SK-N-SH (cell line): ENCODE measurements at regions not wholly inside any gene's neighbourhood (a gene's known extent, or its start where the extent isn't known, plus 50 kb on each side); places are given as distances from the start of the nearest gene placed in this dataset.

ENCODE experiments used
- CTCF ChIA-PET: fragments of 300-600, 350-600 bp; formaldehyde crosslinking; extraction: SDS; loops from one replicate; lab custom pipeline; 2021; lab: Yijun Ruan, JAX
- POLR2A ChIA-PET: fragments of 350-600 bp; sonication (Branson Sonifier 250); formaldehyde crosslinking; extraction: SDS; loops from one replicate; lab custom pipeline; 2020; ENCODE audit warnings: antibody characterized with exemption, inconsistent platforms; lab: Yijun Ruan, JAX
- DNase-seq: peaks from one replicate; pipeline ENCODE4 v3.0.0; 2012
- H2AFZ ChIP-seq: fragments of 200-600 bp; sonication (generic); 2 replicates; pipeline ENCODE4 v1.8.1; 2016; ENCODE audit warnings: antibody characterized with exemption, mild to moderate bottlenecking, low read depth
- H3F3A ChIP-seq: fragments of 200-600 bp; sonication (generic); replicated peaks from 2 replicates; pipeline ENCODE3; 2016; ENCODE audit warnings: antibody characterized with exemption, mild to moderate bottlenecking; ENCODE audit not compliant: insufficient read depth
- H3K27ac ChIP-seq, 2 experiments: fragments of 200-500 bp in 1 of 2; fragments of 200-600 bp in 1 of 2; sonication (Bioruptor generic) in 1 of 2; sonication (generic), shearing (Covaris generic) in 1 of 2; 2 replicates each; pipeline versions ENCODE4 v1.5.1 to v1.6.1; 2014 to 2016; ENCODE audit warnings: low read depth in 2 of 2, inconsistent platforms in 1 of 2, low read length in 1 of 2, mild to moderate bottlenecking in 1 of 2, mixed read lengths in 1 of 2
- H3K27me3 ChIP-seq: fragments of 200-600 bp; sonication (generic), shearing (Covaris generic); 2 replicates; pipeline ENCODE4 v1.6.1; 2016; ENCODE audit warnings: mixed run types; ENCODE audit not compliant: insufficient read depth
- H3K36me3 ChIP-seq, 2 experiments: fragments of 200-500 bp in 1 of 2; fragments of 200-600 bp in 1 of 2; sonication (Bioruptor generic) in 1 of 2; sonication (generic) in 1 of 2; replicated peaks in 1 of 2; 2 replicates each; pipeline versions ENCODE3 to v1.5.1; 2014 to 2016; ENCODE audit warnings: low read length in 1 of 2, mild to moderate bottlenecking in 1 of 2; ENCODE audit not compliant: insufficient read depth in 2 of 2, control insufficient read depth in 1 of 2
- H3K4me1 ChIP-seq, 2 experiments: fragments of 200-500 bp in 1 of 2; fragments of 200-600 bp in 1 of 2; sonication (Bioruptor generic) in 1 of 2; sonication (generic), shearing (Covaris generic) in 1 of 2; 2 replicates each; pipeline versions ENCODE4 v1.5.1 to v1.6.1; 2014 to 2016; ENCODE audit warnings: low read depth in 1 of 2, low read length in 1 of 2, mixed run types in 1 of 2; ENCODE audit not compliant: insufficient read depth in 2 of 2, control insufficient read depth in 1 of 2
- H3K4me2 ChIP-seq: fragments of 200-600 bp; sonication (generic), shearing (Covaris generic); 2 replicates; pipeline ENCODE4 v1.6.1; 2017; ENCODE audit warnings: mixed run types
- H3K4me3 ChIP-seq, 2 experiments: fragments of 200-500 bp in 1 of 2; fragments of 200-600 bp in 1 of 2; sonication (Bioruptor generic) in 1 of 2; sonication (generic), shearing (Covaris generic) in 1 of 2; 2 replicates each; pipeline versions ENCODE4 v1.5.1 to v1.8.1; 2014 to 2016; ENCODE audit warnings: low read depth in 2 of 2, inconsistent platforms in 1 of 2, low read length in 1 of 2, mild to moderate bottlenecking in 1 of 2, mixed read lengths in 1 of 2, moderate library complexity in 1 of 2
- H3K79me2 ChIP-seq: fragments of 200-600 bp; sonication (generic); 2 replicates; pipeline ENCODE4 v1.8.1; 2017; ENCODE audit warnings: mild to moderate bottlenecking; ENCODE audit not compliant: insufficient read depth
- H3K9ac ChIP-seq: fragments of 200-600 bp; sonication (generic); 2 replicates; pipeline ENCODE4 v1.6.1; 2017; ENCODE audit warnings: mixed run types
- H3K9me2 ChIP-seq: fragments of 200-600 bp; sonication (generic); 2 replicates; pipeline ENCODE4 v1.6.1; 2017; ENCODE audit warnings: mixed run types
- H3K9me3 ChIP-seq: fragments of 200-600 bp; sonication (generic); 2 replicates; pipeline ENCODE4 v1.6.1; 2017; ENCODE audit warnings: mixed run types, mild to moderate bottlenecking, moderate library complexity
- H4K20me1 ChIP-seq: fragments of 200-600 bp; sonication (generic); 2 replicates; pipeline ENCODE4 v1.6.1; 2017; ENCODE audit warnings: mild to moderate bottlenecking, mixed run types; ENCODE audit not compliant: insufficient read depth
- ELF1 ChIP-seq: IDR thresholded peaks from 2 replicates; pipeline ENCODE4 v1.4.0; 2012
- EP300 ChIP-seq, 2 experiments: IDR thresholded peaks; 2 replicates each; pipeline versions ENCODE4 v1.4.0 to v1.6.1; 2012; ENCODE audit warnings: borderline replicate concordance in 1 of 2, low read depth in 1 of 2, low read length in 1 of 2
- EZH2phosphoT487 ChIP-seq: fragments of 200-600 bp; sonication (generic); IDR thresholded peaks from 2 replicates; pipeline ENCODE4 v1.6.1; 2017; ENCODE audit warnings: low read depth, mixed run types, mild to moderate bottlenecking, antibody characterized with exemption, moderate library complexity, borderline replicate concordance
- FOXM1 ChIP-seq: IDR thresholded peaks from 2 replicates; pipeline ENCODE4 v1.4.0; 2012; ENCODE audit warnings: low read depth, mild to moderate bottlenecking
- GATA2 ChIP-seq: sonication (generic); formaldehyde crosslinking; IDR thresholded peaks from 2 replicates; pipeline ENCODE4 v1.5.0; 2020; ENCODE audit warnings: mild to moderate bottlenecking, missing genetic modification reagents
- IRF3 ChIP-seq: fragments of 150-350 bp; IDR thresholded peaks from 2 replicates; pipeline ENCODE4 v1.6.1; 2016; ENCODE audit warnings: mild to moderate bottlenecking, low read depth, low read length
- MXI1 ChIP-seq: IDR thresholded peaks from 2 replicates; pipeline ENCODE4 v1.6.1; 2012; ENCODE audit warnings: mild to moderate bottlenecking, low read depth, low read length, improper control_type of control experiment
- NFIC ChIP-seq: IDR thresholded peaks from 2 replicates; pipeline ENCODE4 v1.4.0; 2012; ENCODE audit warnings: borderline replicate concordance
- NRF1 ChIP-seq: IDR thresholded peaks from 2 replicates; pipeline ENCODE4 v1.6.1; 2012; ENCODE audit warnings: low read depth, mild to moderate bottlenecking, low read length
- POLR2AphosphoS5 ChIP-seq: IDR thresholded peaks from 2 replicates; pipeline ENCODE4 v1.6.1; 2012; ENCODE audit warnings: low read depth, low read length
- RAD21 ChIP-seq: IDR thresholded peaks from 2 replicates; pipeline ENCODE4 v1.6.1; 2012; ENCODE audit warnings: mild to moderate bottlenecking, low read length
- REST ChIP-seq: IDR thresholded peaks from 2 replicates; pipeline ENCODE4 v1.6.1; 2012; ENCODE audit warnings: mild to moderate bottlenecking, low read depth, low read length, moderate library complexity
- USF1 ChIP-seq: IDR thresholded peaks from 2 replicates; pipeline ENCODE4 v1.4.0; 2012; ENCODE audit warnings: low read depth, borderline replicate concordance
- USF2 ChIP-seq: fragments of 150-350 bp; IDR thresholded peaks from 2 replicates; pipeline ENCODE4 v1.6.1; 2017; ENCODE audit warnings: antibody characterized with exemption, low read length, low read depth, borderline replicate concordance
- YY1 ChIP-seq: IDR thresholded peaks from 2 replicates; pipeline ENCODE4 v1.4.0; 2012; ENCODE audit warnings: low read depth, mild to moderate bottlenecking
- whole genome bisulfite sequencing: methylation state at CpG from one replicate; pipeline ENCODE4 v1.1.6; 2017; ENCODE audit warnings: low lambda C conversion rate; 5-methylcytosine and 5-hydroxymethylcytosine counted together
- TF ChIP-seq, protein P1 (sequence below): IDR thresholded peaks from 2 replicates; pipeline ENCODE4; 2012
- TF ChIP-seq, protein P2 (sequence below): IDR thresholded peaks from 2 replicates; pipeline ENCODE4 v1.4.0; 2012; ENCODE audit warnings: low read depth, borderline replicate concordance
- TF ChIP-seq, protein P3 (sequence below): fragments of 200-600 bp; sonication (generic); IDR thresholded peaks from 2 replicates; pipeline ENCODE4 v1.6.1; 2017; ENCODE audit warnings: antibody characterized with exemption, mild to moderate bottlenecking, moderate library complexity

DNA sequence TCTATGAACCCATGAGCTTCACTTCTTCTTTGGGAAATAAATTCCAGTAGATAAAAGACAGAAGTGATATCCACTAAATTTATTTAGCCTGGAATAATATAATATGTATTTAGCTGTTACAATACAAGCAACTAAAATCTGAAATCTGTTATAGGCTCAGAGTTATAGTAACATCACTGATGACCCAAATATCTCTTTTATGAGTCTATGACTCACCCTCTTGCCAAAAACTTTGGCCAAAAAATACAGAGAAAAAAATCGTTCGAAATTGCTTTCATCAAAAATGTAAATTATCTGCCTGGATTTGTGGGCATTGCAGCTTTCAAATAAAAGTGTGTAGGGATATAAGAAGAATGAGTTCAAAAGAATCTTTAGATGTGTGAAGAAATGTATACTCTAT, 89.4 kb upstream of the DKK2 start:
- no peak overlapping the region for H3K27ac ChIP-seq
- H4K20me1 ChIP-seq: no peaks in the 10 kb centered on the region
- 45% methylated on average over 2 of the region's 2 CpGs for WGBS
- H3K36me3 ChIP-seq: no peaks in the 10 kb centered on the region
- H3K9me2 ChIP-seq: no peaks in the 10 kb centered on the region
- TF ChIP-seq ELF1 (no peak), MXI1 (no peak), NRF1 (no peak), EP300 (IDR thresholded peaks at IDR 0.05; ENCODE audit: borderline replicate concordance in 1 of 2, low read depth in 1 of 2, low read length in 1 of 2) (no peak), YY1 (no peak), EZH2phosphoT487 (no peak), NFIC (no peak), RAD21 (no peak), REST (no peak), GATA2 (CRISPR knock-in tag) (no peak), FOXM1 (no peak), IRF3 (no peak), USF1 (no peak), USF2 (no peak), POLR2AphosphoS5 (no peak)
- TF ChIP-seq, protein P1, sequence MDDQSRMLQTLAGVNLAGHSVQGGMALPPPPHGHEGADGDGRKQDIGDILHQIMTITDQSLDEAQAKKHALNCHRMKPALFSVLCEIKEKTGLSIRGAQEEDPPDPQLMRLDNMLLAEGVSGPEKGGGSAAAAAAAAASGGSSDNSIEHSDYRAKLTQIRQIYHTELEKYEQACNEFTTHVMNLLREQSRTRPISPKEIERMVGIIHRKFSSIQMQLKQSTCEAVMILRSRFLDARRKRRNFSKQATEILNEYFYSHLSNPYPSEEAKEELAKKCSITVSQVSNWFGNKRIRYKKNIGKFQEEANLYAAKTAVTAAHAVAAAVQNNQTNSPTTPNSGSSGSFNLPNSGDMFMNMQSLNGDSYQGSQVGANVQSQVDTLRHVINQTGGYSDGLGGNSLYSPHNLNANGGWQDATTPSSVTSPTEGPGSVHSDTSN: no peak
- TF ChIP-seq, protein P2, sequence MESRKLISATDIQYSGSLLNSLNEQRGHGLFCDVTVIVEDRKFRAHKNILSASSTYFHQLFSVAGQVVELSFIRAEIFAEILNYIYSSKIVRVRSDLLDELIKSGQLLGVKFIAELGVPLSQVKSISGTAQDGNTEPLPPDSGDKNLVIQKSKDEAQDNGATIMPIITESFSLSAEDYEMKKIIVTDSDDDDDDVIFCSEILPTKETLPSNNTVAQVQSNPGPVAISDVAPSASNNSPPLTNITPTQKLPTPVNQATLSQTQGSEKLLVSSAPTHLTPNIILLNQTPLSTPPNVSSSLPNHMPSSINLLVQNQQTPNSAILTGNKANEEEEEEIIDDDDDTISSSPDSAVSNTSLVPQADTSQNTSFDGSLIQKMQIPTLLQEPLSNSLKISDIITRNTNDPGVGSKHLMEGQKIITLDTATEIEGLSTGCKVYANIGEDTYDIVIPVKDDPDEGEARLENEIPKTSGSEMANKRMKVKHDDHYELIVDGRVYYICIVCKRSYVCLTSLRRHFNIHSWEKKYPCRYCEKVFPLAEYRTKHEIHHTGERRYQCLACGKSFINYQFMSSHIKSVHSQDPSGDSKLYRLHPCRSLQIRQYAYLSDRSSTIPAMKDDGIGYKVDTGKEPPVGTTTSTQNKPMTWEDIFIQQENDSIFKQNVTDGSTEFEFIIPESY: no peak
- TF ChIP-seq, protein P3, sequence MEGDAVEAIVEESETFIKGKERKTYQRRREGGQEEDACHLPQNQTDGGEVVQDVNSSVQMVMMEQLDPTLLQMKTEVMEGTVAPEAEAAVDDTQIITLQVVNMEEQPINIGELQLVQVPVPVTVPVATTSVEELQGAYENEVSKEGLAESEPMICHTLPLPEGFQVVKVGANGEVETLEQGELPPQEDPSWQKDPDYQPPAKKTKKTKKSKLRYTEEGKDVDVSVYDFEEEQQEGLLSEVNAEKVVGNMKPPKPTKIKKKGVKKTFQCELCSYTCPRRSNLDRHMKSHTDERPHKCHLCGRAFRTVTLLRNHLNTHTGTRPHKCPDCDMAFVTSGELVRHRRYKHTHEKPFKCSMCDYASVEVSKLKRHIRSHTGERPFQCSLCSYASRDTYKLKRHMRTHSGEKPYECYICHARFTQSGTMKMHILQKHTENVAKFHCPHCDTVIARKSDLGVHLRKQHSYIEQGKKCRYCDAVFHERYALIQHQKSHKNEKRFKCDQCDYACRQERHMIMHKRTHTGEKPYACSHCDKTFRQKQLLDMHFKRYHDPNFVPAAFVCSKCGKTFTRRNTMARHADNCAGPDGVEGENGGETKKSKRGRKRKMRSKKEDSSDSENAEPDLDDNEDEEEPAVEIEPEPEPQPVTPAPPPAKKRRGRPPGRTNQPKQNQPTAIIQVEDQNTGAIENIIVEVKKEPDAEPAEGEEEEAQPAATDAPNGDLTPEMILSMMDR: no peak
- no peak overlapping the region for H3K4me2 ChIP-seq
- no peak overlapping the region for H2AFZ ChIP-seq
- no peak for DNase-seq
- H3K4me3 ChIP-seq: no peak overlapping the region
- POLR2A ChIA-PET: no interaction called here
- H3K27me3 ChIP-seq: no peaks in the 10 kb centered on the region
- no peak overlapping the region for H3K9ac ChIP-seq
- H3K4me1 ChIP-seq: peaks cover 2 to 20% of the 10 kb centered on the region in 2 experiments; a peak in 2 of 4 replicates
- CTCF ChIA-PET: no interaction called here
- no peaks in the 10 kb centered on the region for H3K79me2 ChIP-seq
- H3K9me3 ChIP-seq: no peaks in the 10 kb centered on the region
- H3F3A ChIP-seq: no peaks in the 10 kb centered on the region
